HG02623 (cell line): ENCODE measurements at regions not wholly inside any gene's neighbourhood (a gene's known extent, or its start where the extent isn't known, plus 50 kb on each side); places are given as distances from the start of the nearest gene placed in this dataset.

Experiments
- ATAC-seq: cut with Tn5 transposase; IDR thresholded peaks from one replicate; pipeline ENCODE4 v1.9.1; 2021; ENCODE audit warnings: moderate library complexity; ENCODE audit not compliant: unreplicated experiment

DNA sequence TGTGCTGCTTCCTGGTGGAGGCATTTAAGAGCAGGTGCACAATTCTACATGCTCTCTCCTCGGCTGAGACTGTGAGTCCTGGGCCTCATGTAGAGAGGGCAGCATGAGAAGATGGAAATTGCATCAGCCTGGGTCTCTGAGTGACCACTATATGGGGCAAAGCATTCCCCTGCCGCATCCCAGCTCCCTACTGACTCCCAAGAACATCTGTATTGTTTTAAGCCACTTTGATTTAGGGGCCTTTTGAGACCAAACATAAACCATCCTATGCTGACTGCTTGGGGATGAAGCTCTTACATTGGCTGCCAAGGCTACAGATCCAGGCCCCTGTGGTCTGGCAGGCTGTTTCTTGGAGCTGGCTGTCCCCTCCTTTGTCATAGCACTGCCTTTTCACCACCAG is 101.3 kb upstream of the TBX20 start:
- no peak for ATAC-seq

DNA sequence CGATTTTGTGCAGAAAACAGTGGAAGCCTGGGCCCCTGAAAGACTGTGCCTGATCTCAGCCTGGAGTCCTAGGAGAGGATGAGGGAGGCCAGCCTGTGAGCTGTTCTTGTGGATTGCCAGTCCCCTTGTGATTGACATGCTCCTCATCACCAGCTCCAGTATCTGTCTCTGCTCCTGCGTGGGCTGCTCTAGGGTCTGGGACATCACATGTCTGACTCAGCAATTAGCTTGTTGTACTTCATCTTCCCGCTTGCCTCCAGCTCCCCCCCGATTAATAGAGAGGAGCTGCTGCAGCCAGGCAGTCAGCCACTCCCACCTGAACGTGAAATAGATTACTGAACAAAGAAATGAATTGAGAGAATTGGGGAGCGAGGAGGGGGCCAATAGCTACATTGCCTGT is 99.6 kb upstream of the TBX20 start:
- ATAC-seq = no peak

- ATAC-seq = no peak
Measured at GRCh38 chr7:35351466-35351865, 97.6 kb upstream of the TBX20 start.

DNA sequence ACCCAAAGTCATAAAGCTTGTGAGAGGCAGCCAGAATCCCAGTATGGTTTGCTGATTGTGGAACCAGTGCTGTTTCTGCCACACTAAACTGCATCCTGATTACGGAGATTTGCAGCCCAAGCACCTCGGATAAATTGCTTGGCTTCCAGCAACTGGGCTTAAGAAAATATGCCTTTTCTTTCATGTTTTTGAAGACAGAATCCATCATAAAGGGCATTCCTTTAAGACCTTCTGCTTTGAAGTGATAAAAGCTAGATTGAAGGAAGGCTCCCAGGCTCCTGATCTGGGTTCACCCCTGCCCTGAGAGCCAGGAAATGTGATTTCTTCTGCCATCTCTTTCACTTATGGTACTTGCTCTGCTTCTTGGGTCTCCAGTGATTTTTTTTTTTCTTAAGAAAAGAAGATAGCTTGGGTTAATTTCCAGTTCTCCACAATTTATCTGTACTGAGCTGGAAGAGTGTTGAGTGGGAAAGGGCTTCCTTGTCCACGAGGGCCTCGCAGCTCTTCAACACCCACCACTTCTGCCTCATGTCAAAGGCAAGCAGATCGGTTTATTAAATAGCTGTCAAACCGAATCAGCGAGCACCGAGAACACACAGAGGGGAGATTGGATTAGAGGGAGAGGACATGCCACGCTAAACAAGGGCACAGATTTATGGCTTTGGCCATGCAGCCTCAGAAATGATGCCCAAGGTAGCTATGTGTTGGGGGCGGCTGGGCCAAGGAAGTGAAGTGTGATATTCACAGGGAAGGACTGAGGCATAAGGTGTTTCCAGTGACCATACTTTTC is 94.9 kb upstream of the TBX20 start:
- ATAC-seq = no peak

GRCh38 chr7:35342786-35343185 is 88.9 kb upstream of the TBX20 start:
- ATAC-seq = no peak

DNA sequence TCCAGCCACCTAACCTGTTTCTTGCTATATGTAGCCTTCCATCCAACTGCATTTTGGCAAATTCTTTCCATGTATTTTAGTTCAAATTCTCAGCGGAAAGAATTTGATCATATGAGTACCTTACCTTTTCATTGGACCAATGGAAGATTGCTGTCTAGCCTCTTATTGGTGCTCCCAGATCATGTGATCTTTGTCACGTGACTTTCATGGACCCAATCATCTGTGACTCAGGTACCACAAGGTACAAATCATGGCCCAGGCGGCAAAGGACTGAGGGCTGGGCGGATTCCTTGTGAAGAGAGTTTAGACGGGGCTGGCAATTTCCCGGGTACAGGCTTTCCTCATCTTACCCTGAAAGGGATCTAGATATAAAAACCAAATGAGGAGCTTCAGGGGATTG is 85.9 kb upstream of the TBX20 start:
- no peak for ATAC-seq

DNA sequence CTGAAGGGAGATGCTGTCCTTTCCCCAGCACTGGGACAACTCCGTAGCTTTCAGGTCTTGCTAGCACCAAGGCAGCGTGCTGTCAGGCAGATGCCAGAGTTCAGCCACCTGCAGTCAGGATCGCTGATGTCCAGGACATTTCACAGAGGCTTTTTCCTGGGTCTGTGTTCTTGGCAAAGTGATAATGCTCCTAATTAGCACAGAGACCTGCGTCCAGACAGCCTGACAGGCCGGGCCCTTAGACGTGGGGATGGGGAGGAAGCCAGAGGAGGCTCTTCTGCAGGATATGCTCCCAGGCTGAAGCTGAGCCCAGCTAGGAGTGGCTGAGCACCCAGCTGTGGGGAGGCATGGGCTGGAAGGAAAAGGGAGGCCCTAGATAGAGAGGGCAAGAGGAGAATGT is 82.5 kb upstream of the TBX20 start:
- no peak for ATAC-seq

GRCh38 chr7:35334506-35334905 is 80.6 kb upstream of the TBX20 start:
- ATAC-seq = no peak

GRCh38 chr7:35333265-35333664 is 79.4 kb upstream of the TBX20 start:
- no peak for ATAC-seq

DNA sequence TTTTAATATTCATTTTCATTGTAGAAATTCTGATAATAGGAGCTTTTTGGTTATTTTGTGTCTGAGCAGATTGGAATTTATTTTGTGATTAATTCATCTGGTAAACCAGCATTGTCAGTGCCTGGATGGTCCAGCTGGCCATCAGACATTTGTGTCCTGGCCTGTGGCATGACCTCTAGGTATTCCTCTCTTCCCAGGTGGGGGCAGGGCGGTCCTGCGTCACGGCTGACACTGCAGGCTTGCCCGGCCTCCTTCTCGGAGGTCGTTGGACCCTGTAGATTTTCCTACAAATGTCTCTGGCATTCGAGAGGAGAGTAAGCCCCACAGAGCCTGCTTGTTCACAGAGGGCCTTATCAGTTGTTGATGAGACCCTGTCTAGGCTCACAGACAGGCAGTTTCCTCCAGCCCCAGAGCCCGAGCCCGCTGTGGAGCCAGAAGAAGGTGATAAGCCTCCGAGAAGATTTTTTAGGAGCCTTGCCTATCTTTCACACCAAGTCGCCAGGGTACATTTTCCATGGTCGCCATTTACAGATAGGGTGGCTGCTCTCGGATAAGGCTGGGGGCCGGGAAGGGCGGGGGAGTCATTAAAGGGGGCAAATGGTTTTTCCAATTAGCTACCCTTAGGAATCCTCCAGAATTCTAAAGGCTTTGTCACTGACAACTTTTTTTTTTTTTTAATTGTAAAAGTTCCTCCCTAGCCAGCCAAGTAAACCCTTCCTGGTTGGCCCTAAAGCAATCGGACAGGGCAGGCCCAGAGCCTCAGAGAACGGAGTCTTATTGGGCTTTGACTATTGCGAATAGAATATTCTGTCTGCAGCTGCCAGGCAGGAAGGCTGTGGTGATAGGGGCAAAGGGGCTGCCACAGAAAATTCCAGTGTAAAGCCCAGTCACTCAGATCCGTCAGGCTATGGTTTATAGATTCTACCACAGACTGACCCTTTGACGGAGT is 78.1 kb upstream of the TBX20 start:
- ATAC-seq = no peak

DNA sequence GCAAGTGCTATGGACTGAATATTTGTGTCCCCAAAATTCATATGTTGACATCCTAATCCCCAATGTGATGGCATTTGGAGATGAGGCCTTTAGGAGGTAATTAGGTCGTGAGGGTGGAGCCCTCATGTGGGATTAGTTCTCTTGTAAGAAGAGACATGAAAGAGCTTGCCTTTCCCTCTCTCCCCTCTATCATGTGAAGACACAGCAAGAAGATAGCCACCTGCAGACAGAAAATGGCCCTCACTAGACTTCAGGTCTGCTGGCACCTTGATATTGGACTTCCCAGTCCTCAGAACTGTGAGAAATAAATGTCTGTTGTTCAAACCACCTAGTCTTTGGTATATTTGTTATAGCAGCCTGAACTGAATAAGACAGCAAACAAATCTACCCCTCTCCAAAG is 75.1 kb upstream of the TBX20 start:
- ATAC-seq = no peak

DNA sequence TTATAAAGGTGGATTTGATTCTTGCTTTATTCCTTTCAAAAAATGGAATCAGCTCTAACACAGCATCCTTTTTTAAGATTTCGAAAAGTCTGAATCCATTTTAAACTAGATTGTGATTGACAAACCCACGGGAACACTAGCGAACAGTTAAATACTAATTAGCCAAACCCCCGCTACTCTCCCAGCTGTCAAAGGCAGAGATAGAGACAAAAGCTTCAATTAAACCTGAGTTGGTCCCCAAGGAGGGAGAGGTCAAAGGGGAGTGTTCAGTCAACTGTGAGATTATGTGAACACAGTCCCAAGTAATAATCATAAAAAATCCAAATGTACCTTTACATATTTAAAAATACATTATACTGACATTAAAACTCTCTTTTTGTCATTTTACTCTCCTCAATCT is 65.7 kb upstream of the TBX20 start:
- no peak for ATAC-seq

DNA sequence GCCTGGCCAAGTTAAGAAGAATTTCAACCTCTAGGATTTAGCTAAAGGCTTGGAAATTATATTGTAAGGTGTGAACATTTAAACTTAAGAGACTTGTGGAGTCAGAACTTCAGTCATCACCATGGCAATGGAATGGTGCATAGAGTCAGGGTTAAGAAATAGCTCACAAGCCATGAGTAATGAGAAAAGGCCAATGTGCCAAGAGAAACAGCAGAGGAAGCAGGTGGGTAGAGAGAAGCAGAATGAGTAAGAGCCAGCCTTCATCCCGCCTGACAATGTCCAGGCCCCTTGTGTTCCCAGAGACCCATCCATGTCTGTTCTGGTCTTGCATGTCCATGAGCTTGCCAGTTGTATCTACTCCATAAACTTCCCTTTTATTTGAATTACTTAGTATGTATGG is 62.6 kb upstream of the TBX20 start:
- ATAC-seq = no peak

DNA sequence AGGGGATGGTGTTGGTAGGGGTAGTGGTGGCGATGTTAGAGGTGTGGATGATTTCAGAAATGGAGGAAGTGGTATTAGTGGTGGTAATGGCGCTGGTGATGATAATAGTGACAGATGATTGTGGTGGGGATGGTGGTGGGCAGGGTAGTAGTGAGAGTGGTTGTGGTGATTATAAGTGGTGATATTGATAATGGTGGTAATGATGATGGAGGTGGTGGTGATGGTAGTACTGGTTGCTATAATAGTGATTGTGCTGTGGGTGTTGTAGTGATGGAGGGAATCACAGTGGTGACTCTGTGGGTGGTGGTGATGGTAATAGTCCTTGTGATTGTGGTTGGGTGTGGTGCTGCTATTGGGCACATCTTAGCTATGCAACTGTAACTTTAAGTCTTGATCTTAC is 61.6 kb upstream of the TBX20 start:
- ATAC-seq = no peak

DNA sequence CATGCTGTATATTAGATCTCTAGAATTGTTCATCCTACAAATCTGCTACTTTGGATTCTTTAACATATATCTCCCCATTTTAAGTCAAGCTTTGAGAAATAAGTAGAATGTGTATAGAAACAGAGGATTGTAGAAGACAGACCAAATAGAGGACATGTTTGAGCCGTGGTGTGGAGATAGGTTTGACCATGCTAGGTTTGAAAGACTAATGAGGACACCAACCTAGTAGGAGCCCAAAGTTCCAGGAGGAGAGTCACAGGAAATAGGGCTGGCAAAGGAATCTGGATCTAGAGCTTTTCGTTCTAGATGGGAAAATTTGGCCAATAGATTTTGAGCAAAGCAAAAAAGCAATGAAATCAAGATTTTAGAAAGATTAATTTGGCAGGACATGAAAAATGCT is 60.5 kb upstream of the TBX20 start:
- no peak for ATAC-seq

DNA sequence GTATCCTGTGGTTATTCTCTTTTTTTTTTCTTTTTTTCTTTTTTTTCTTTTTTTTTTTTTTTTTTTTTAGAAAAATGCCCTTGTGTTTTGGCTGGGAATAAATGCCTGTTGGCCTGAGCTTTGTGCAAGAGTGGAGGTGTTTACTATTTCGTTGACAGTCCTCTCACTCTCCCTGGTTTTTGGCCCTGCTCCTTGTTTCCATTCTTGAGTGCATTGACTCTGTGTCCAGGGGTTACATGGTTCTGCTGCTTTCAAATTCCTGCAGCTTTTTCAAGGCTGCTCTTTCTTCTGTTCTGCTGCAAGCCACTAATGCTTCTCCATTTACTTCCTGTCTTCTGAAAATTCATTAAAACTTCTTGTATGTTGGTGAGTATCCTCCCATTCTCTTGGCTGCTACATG is 59.7 kb upstream of the TBX20 start:
- ATAC-seq = no peak
